Glutamatergic neuron (in vitro differentiated cells): ENCODE measurements at regions not wholly inside any gene's neighbourhood (a gene's known extent, or its start where the extent isn't known, plus 50 kb on each side); places are given as distances from the start of the nearest gene placed in this dataset.

ENCODE experiments used
- DNase-seq: peaks from one replicate; pipeline ENCODE4 v3.0.0; 2022
- H3K27ac Mint-ChIP-seq: one replicate; pipeline ENCODE4 v1.8.0; 2020; ENCODE audit warnings: mild to moderate bottlenecking, mixed read lengths, inconsistent platforms; ENCODE audit not compliant: unreplicated experiment
- H3K27me3 Mint-ChIP-seq: one replicate; pipeline ENCODE4 v1.8.0; 2020; ENCODE audit warnings: mild to moderate bottlenecking, moderate library complexity, mixed read lengths, inconsistent platforms; ENCODE audit not compliant: unreplicated experiment
- H3K36me3 Mint-ChIP-seq: one replicate; pipeline ENCODE4 v1.8.0; 2020; ENCODE audit warnings: mild to moderate bottlenecking, mixed read lengths, inconsistent platforms; ENCODE audit not compliant: unreplicated experiment
- H3K4me1 Mint-ChIP-seq: one replicate; pipeline ENCODE4 v1.8.0; 2020; ENCODE audit warnings: mild to moderate bottlenecking, low read depth, mixed read lengths, inconsistent platforms; ENCODE audit not compliant: unreplicated experiment
- H3K4me3 Mint-ChIP-seq: one replicate; pipeline ENCODE4 v1.8.0; 2020; ENCODE audit warnings: mild to moderate bottlenecking, mixed read lengths, inconsistent platforms; ENCODE audit not compliant: unreplicated experiment
- H3K9me3 Mint-ChIP-seq: one replicate; pipeline ENCODE4 v1.8.0; 2020; ENCODE audit warnings: mild to moderate bottlenecking, moderate library complexity, mixed read lengths, inconsistent platforms; ENCODE audit not compliant: unreplicated experiment
- TF ChIP-seq, protein P1 (sequence below): fragments of 200-600 bp; sonication (generic); IDR thresholded peaks from one replicate; pipeline ENCODE4 v1.5.0; 2021; ENCODE audit not compliant: partially characterized antibody, unreplicated experiment

DNA sequence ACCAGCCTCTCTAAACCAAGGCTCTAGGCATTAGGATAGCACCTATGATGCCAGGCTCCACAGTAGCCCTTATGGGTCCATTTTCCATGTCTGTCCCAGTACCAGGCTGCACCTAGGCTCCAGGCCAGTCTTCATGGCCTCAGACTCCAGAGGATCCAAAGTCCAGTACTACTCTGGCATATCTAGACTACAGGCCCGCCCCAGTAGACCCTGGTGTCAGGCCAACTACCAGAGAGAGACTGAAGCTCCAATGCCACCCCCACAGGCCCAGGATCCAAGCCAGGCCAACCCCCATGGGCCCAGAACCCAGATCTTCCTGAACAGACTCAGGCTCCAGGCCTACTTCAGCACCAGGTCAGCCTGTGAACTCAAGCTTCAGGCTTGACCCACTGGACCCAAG, 287.0 kb downstream of the KCNC2 start:
- TF ChIP-seq, protein P1, sequence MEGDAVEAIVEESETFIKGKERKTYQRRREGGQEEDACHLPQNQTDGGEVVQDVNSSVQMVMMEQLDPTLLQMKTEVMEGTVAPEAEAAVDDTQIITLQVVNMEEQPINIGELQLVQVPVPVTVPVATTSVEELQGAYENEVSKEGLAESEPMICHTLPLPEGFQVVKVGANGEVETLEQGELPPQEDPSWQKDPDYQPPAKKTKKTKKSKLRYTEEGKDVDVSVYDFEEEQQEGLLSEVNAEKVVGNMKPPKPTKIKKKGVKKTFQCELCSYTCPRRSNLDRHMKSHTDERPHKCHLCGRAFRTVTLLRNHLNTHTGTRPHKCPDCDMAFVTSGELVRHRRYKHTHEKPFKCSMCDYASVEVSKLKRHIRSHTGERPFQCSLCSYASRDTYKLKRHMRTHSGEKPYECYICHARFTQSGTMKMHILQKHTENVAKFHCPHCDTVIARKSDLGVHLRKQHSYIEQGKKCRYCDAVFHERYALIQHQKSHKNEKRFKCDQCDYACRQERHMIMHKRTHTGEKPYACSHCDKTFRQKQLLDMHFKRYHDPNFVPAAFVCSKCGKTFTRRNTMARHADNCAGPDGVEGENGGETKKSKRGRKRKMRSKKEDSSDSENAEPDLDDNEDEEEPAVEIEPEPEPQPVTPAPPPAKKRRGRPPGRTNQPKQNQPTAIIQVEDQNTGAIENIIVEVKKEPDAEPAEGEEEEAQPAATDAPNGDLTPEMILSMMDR, result no peak
- Mint-ChIP-seq H3K4me1 (no peaks in the 10 kb centered on the region), H3K36me3 (no peaks in the 10 kb centered on the region), H3K4me3 (no peak overlapping the region), H3K27ac (no peak overlapping the region), H3K27me3 (peaks cover 3% of the 10 kb centered on the region), H3K9me3 (peaks cover 6% of the 10 kb centered on the region)
- DNase-seq, result no peak

DNA sequence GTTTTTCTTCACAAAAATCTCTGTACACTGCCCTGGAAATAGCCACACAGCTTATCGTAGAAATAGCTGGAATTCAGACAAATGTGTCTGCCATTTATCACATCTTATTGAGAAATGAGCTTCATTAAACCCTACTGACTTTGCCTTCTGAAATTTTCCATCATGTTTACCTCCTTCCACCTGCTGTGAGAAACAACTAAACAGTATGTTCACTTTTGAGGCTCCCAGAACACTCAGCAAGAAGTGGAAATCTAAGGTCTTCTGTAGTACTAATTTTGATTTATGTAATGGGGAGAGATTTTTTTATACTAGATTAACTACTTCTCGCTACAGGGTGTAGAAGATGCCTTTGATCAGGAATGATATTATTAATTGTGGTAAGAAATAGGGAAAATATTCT, 268.0 kb downstream of the KCNC2 start:
- no peaks in the 10 kb centered on the region for H3K27me3 Mint-ChIP-seq
- H3K27ac Mint-ChIP-seq, result no peak overlapping the region
- TF ChIP-seq, protein P1, result no peak
- H3K4me3 Mint-ChIP-seq, result no peak overlapping the region
- H3K36me3 Mint-ChIP-seq, result no peaks in the 10 kb centered on the region
- no peaks in the 10 kb centered on the region for H3K4me1 Mint-ChIP-seq
- H3K9me3 Mint-ChIP-seq, result no peaks in the 10 kb centered on the region
- DNase-seq, result no peak

- Mint-ChIP-seq H3K9me3 (no peaks in the 10 kb centered on the region), H3K27ac (no peak overlapping the region), H3K4me1 (no peaks in the 10 kb centered on the region), H3K27me3 (no peaks in the 10 kb centered on the region), H3K4me3 (no peak overlapping the region), H3K36me3 (no peaks in the 10 kb centered on the region)
- TF ChIP-seq, protein P1, result no peak
- no peak for DNase-seq
Measured at GRCh38 chr12:74945771-74946198, 263.9 kb downstream of the KCNC2 start.

GRCh38 chr12:74953697-74954096, 255.9 kb downstream of the KCNC2 start:
- Mint-ChIP-seq H3K36me3 (peaks cover 9% of the 10 kb centered on the region), H3K4me3 (no peak overlapping the region), H3K27ac (no peak overlapping the region), H3K9me3 (peaks cover 2% of the 10 kb centered on the region), H3K4me1 (no peaks in the 10 kb centered on the region), H3K27me3 (peaks cover 2% of the 10 kb centered on the region)
- TF ChIP-seq, protein P1, result no peak
- no peak for DNase-seq

DNA sequence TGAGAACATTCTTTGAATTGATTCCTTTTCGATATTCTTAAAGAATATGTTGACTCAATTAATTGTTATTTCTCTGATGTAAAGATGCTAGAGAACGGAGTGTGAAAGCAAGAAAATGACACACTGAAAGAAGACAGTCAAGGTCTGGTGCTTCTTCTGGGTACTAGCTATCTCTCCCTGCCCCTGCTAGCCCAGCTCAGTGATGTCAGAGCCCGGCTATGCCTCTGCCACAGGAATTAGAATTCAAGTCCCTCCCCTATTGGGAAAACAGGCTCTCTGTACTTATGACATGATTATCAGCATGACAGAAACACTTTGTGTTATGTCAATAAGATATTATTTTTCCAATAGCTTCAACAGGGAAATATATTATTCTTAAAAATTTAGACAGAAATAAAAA, 252.4 kb downstream of the KCNC2 start:
- Mint-ChIP-seq H3K36me3 (peaks cover 4% of the 10 kb centered on the region), H3K4me1 (no peaks in the 10 kb centered on the region), H3K27me3 (peaks cover under 1% of the 10 kb centered on the region), H3K27ac (no peak overlapping the region), H3K9me3 (peaks cover 2% of the 10 kb centered on the region), H3K4me3 (no peak overlapping the region)
- TF ChIP-seq, protein P1, result no peak
- no peak for DNase-seq
